Ishikawa (cell line): ENCODE measurements at regions not wholly inside any gene's neighbourhood (a gene's known extent, or its start where the extent isn't known, plus 50 kb on each side); places are given as distances from the start of the nearest gene placed in this dataset.

ENCODE experiments used
- CEBPB ChIP-seq: IDR thresholded peaks from 2 replicates; pipeline ENCODE4 v1.6.1; 2012
- CREB1 ChIP-seq: IDR thresholded peaks from 2 replicates; pipeline ENCODE4 v1.6.1; 2012; ENCODE audit warnings: low read depth
- EP300 ChIP-seq: IDR thresholded peaks from 2 replicates; pipeline ENCODE4 v1.6.1; 2012; ENCODE audit warnings: borderline replicate concordance
- MAX ChIP-seq: IDR thresholded peaks from 2 replicates; pipeline ENCODE4 v1.6.1; 2012
- NFIC ChIP-seq: IDR thresholded peaks from 2 replicates; pipeline ENCODE4 v1.6.1; 2012
- RAD21 ChIP-seq: IDR thresholded peaks from 2 replicates; pipeline ENCODE4 v1.6.1; 2012; ENCODE audit warnings: low read depth
- REST ChIP-seq: IDR thresholded peaks from 2 replicates; pipeline ENCODE4 v1.6.1; 2012; ENCODE audit warnings: low read depth, mild to moderate bottlenecking
- TAF1 ChIP-seq: IDR thresholded peaks from 2 replicates; pipeline ENCODE4 v1.6.1; 2012; ENCODE audit warnings: low read depth, mild to moderate bottlenecking
- TEAD4 ChIP-seq: IDR thresholded peaks from 2 replicates; pipeline ENCODE4 v1.6.1; 2012
- YY1 ChIP-seq: IDR thresholded peaks from 2 replicates; pipeline ENCODE4 v1.6.1; 2012; ENCODE audit warnings: low read depth
- ZBTB7A ChIP-seq: IDR thresholded peaks from 2 replicates; pipeline ENCODE4 v1.6.1; 2012; ENCODE audit warnings: low read depth

- TF ChIP-seq TAF1: no peak
- TF ChIP-seq EP300: no peak
- TF ChIP-seq YY1: no peak
- TF ChIP-seq CEBPB: no peak
- no peak for TF ChIP-seq CREB1
- no peak for TF ChIP-seq REST
- no peak for TF ChIP-seq ZBTB7A
- no peak for TF ChIP-seq NFIC
- TF ChIP-seq MAX: no peak
- TF ChIP-seq RAD21: no peak
- TF ChIP-seq TEAD4: no peak
Measured at GRCh38 chr5:24823625-24824024, 178.8 kb upstream of the CDH10 start.
